CD1c-positive myeloid dendritic cell (primary cell): ENCODE measurements at regions not wholly inside any gene's neighbourhood (a gene's known extent, or its start where the extent isn't known, plus 50 kb on each side); places are given as distances from the start of the nearest gene placed in this dataset.

Experiments
- DNase-seq: peaks from one replicate; pipeline ENCODE4 v3.0.0-alpha.2; 2016; ENCODE audit errors: extremely low spot score

DNA sequence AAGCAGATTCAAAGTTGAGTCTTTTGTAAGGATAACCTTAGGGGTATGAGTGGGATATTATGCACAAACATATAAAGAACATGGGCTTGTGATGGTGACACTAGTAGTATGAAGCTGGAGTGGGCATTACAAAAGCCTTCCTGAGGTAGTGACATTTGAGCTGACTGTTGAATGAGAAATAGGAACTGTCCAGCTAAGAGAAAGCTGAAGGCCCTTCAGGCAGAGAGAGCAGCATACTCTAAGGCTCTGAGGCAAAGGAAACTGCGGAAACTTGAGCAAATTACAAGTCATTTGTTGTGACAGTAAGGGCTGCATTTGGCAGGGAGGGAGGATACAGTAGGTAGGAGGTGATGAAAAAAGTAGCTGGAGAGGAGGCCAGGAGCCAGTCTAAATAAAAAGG, 190.7 kb upstream of the CD96 start:
- no peak for DNase-seq

DNA sequence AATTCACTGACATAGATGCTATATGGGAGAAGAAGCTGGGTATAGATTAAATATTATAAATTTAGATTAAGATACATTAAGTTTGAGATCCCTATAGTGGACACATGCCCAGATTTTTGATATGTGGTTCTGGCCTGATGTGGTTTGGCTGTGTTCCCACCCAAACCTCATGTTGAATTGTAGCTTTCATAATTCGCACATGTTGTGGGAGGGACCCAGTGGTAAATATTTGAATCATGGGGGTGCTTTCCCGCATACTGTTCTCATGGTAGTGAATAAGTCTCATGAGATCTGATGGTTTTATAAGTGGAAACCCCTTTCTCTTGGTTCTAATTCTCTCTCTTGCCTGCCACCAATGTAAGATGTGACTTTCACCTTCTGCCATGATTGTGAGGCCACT, 189.4 kb upstream of the CD96 start:
- no peak for DNase-seq

DNA sequence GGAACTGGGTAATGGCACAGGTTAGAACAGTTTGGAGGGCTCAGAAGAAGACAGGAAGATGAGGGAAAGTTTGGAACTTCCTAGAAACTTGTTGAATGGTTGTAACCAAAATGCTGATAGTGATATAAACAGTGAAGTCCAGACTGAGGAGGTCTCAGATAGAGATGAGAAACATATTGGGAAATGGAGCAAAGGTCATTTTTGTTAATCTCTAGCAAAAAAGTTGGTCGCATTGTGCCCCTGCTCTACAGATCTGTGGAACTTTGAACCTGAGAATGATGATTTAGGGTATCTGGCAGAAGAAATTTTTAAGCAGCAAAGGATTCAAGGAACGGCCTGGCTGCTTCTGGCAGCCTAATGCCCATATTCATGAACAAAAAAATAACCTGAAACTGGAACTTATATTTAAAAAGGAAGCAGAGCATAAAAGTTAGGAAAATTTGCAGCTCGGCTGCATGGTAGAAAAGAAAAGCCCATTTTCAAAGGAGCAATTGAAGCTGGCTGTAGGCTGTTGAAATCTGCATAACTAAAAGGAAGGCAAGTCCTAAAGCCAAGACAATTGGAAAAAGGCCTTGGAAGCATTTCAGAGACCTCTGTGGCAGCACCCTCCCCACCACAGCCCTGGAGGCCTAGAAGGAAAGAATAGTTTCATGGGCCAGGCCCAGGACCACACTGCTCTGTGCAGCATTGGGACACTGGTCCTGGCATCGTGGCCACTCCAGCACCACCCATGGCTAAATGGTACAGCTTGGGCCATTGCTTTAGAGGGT, 182.6 kb upstream of the CD96 start:
- no peak for DNase-seq

DNA sequence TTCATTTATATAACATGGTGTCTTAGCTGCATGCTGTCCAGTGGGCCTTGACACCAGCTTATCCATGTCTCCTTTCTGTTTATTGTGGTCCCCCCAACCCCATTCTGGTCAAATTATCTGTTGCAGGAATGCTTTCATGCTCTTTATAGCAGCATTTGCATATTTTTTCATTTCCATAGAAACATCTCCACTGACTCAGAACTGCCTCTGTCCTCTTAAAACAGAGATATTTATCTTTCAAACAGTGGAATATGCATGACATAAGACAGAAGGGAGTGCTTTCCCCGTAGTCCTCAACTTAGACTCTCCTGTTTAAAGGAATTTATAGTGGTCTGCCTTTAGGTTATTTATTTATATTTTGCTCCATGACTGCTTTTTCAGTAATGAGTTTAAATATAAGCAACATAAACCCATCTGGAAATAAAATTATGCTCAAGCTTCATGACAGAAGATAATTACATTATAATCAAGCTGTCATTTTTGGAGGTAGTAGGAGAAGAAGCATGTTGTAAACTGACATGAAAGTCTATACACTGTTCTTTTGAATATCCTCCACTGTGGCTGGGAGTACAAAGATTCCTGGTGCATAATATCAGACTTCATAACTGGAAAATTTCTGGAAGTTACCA, 179.5 kb upstream of the CD96 start:
- no peak for DNase-seq

GRCh38 chr3:111366515-111366914, 175.5 kb upstream of the CD96 start:
- DNase-seq, result no peak

- DNase-seq, result no peak
Measured at GRCh38 chr3:111368056-111368455, 173.9 kb upstream of the CD96 start.

DNA sequence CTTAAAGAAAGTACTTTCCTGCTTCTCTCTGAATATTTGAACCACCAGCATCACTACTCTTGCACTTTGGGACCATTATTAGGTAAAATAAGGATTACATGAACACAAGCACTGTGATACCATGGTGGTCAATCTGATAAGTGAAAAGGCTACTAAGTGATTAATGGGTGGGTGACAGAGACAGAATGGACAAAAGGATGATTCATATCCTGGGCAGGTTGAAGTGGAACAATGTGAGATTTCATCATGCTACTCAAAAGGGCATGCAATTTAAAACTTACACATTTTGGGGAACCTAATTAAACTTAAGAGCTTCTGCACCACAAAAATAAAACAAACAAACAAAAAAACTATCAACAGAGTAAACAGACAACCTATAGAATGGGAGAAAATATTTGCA, 172.0 kb upstream of the CD96 start:
- DNase-seq, result no peak

- DNase-seq, result no peak
Measured at GRCh38 chr3:111373239-111373638, 168.8 kb upstream of the CD96 start.

DNA sequence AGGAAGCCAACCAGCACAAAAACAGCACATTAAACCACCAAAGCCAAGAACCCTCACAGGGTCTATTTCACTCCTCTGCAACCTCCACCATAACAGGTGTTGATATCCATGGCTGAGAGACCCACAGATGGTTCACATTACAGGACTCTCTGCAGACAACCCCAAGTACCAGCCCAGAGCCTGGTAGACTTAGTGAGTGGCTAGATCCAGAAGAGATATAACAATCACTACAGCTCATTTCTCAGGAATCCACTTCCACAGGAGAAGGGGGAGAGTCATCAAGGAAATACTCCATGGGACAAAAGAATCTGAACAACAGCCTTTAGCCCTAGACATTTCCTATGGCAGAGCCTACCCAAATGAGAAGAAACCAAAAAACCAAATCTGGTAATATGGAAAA, 168.1 kb upstream of the CD96 start:
- no peak for DNase-seq

DNA sequence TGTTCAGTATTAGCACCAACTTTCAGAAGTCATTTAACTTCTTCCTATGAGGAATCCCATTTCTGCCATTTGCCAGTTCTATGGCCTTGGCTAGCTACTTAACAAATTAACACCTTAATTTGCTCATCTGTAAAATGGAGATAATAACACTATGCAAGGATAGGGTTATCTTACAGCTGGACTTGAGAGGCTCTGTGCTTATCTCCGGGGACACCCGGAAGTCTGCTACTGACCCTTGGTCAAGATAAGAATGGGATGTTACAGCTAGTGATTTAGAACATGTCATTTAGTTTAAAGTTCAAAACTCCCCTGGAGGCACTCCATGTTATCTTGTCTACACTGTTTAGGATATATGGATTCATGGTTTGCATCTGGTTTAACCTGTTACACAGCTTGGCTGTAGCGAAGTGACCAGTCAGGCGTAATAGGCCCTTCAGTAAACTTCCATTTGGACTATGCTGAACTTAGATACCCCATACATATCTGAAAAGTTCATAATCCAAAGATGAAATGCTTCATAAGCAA, 156.0 kb upstream of the CD96 start:
- DNase-seq, result no peak

DNA sequence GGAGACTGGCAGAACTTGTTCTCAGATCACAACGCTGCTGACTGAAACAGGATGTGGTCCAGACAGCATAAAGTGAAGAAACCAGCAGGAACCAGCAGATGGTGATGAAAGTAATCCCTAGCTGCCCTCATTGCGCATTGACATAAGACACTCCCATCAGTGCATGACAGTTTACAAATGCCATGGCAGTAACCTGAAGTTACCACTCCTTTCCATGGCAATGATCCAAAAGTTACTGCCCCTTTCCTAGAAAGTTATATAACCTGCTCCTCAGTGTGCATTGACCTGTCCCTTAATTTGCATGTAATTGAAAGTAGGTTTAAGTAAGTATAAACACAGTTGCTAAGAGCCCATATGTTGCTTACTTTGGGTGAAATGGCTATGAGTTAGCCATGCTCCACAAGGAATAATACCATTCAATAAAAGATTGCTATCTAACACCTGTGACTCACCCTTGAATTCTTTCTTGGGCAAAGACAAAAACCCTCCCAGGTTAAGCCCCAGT, 149.1 kb upstream of the CD96 start:
- DNase-seq, result peak; percentile 20

- DNase-seq, result no peak
Measured at GRCh38 chr3:111412656-111413055, 129.3 kb upstream of the CD96 start.

GRCh38 chr3:111414531-111414930, 127.5 kb upstream of the CD96 start:
- DNase-seq, result no peak

GRCh38 chr3:111415018-111415417, 127.0 kb upstream of the CD96 start:
- DNase-seq, result no peak

DNA sequence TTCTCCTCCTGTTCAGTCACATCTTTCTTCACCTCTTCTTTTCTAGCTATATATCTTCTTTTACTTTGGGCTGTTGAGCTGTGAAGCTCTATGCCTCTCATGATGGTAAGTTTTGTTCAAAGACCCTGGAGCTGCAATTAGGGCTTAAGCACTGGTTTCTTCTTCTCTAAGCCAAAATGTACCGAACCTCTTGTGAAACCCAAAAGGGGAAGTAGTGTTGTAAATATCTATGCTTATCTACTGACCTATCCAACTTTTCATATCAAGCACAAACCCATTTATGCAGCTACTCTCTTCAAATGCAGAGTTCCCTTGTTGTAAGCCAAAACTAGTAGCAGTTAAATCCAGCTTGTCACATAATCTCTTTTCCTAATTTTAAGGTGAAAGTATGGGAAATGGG, 123.6 kb upstream of the CD96 start:
- peak; percentile 8 for DNase-seq

GRCh38 chr3:111428301-111428700, 113.7 kb upstream of the CD96 start:
- no peak for DNase-seq

- DNase-seq, result no peak
Measured at GRCh38 chr3:111434941-111435622, 106.9 kb upstream of the CD96 start.

GRCh38 chr3:111438283-111438682, 103.7 kb upstream of the CD96 start:
- DNase-seq, result no peak

GRCh38 chr3:111454551-111454950, 87.4 kb upstream of the CD96 start:
- no peak for DNase-seq

GRCh38 chr3:111465081-111465670, 76.8 kb upstream of the CD96 start:
- DNase-seq, result no peak

DNA sequence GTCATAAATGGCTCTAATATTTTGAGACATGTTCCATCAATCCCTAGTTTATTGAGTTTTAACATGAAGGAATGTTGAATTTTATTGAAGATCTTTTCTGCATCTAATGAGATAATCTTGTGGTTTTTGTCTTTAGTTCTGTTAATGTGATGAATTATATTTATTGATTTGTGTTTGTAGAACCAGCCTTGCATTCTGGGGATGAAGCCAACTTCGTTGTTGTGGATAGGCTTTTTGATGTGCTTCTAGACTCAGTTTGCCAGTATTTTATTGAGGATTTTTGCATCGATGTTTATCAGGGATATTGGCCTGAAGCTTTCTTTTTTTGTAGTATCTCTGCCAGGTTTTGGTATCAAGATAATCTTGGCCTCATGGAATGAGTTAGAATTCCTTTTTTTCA, 72.0 kb upstream of the CD96 start:
- DNase-seq, result no peak

DNA sequence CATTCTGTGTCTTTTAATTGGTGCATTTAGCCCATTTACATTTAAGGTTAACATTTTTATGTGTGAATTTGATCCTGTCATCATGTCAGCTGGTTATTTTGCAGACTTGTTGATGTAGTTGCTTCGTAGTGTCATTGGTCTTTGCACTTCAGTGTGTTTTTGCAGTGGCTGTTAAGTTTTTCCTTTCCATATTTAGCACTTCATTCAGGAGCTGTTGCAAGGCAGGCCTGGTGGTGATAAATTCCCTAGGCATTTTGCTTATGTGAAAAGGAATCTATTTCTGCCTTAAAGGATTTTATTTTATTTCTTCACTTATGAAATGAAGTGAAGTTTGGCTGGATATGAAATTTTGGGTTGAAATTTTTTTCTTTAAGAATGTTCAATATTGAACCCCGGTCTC, 70.2 kb upstream of the CD96 start:
- no peak for DNase-seq
